Loucy (cell line): ENCODE measurements at regions not wholly inside any gene's neighbourhood (a gene's known extent, or its start where the extent isn't known, plus 50 kb on each side); places are given as distances from the start of the nearest gene placed in this dataset.

ENCODE experiments used
- H2AFZ ChIP-seq: fragments of 200-600 bp; sonication (generic); 2 replicates; pipeline ENCODE4 v1.6.0; 2016; ENCODE audit warnings: antibody characterized with exemption, mild to moderate bottlenecking, low read length, moderate library complexity
- H3F3A ChIP-seq: fragments of 200-600 bp; 2 replicates; pipeline ENCODE4 v1.6.0; 2016; ENCODE audit warnings: antibody characterized with exemption, low read depth, mild to moderate bottlenecking
- H3K27me3 ChIP-seq: fragments of 200-600 bp; sonication (generic); 2 replicates; pipeline ENCODE4 v1.6.1; 2014; ENCODE audit warnings: low read length, mild to moderate bottlenecking; ENCODE audit not compliant: insufficient read depth, poor library complexity, severe bottlenecking
- H3K36me3 ChIP-seq: fragments of 200-600 bp; sonication (generic); 2 replicates; pipeline ENCODE4 v1.6.1; 2016; ENCODE audit warnings: low read length; ENCODE audit not compliant: insufficient read depth
- H3K4me1 ChIP-seq: fragments of 200-600 bp; sonication (generic); 2 replicates; pipeline ENCODE4 v1.5.1; 2014; ENCODE audit warnings: low read length, mild to moderate bottlenecking; ENCODE audit not compliant: insufficient read depth, poor library complexity, severe bottlenecking
- H3K4me2 ChIP-seq: fragments of 200-600 bp; sonication (generic); 2 replicates; pipeline ENCODE4 v1.6.0; 2014; ENCODE audit warnings: antibody characterized with exemption, low read length, low read depth, mild to moderate bottlenecking; ENCODE audit not compliant: poor library complexity, severe bottlenecking
- H3K4me3 ChIP-seq: fragments of 200-600 bp; sonication (generic); 2 replicates; pipeline ENCODE4 v1.5.1; 2014; ENCODE audit warnings: low read length, mild to moderate bottlenecking, mixed read lengths; ENCODE audit not compliant: poor library complexity, severe bottlenecking
- H3K79me2 ChIP-seq: fragments of 200-600 bp; sonication (generic); 2 replicates; pipeline ENCODE4 v1.6.1; 2014; ENCODE audit warnings: low read length; ENCODE audit not compliant: insufficient read depth
- H3K9ac ChIP-seq: fragments of 200-600 bp; sonication (generic); 2 replicates; pipeline ENCODE4 v1.6.0; 2014; ENCODE audit warnings: mild to moderate bottlenecking, low read depth, low read length, moderate library complexity; ENCODE audit not compliant: poor library complexity, severe bottlenecking
- H3K9me2 ChIP-seq: fragments of 200-600 bp; sonication (generic); replicated peaks from 2 replicates; pipeline ENCODE4 v1.6.1; 2016; ENCODE audit warnings: low read depth, low read length, mixed read lengths
- H3K9me3 ChIP-seq: fragments of 200-600 bp; sonication (generic); 2 replicates; pipeline ENCODE4 v1.6.1; 2014; ENCODE audit warnings: mild to moderate bottlenecking, antibody characterized with exemption, low read length, low read depth; ENCODE audit not compliant: insufficient read depth
- H4K20me1 ChIP-seq: fragments of 200-600 bp; sonication (generic); 2 replicates; pipeline ENCODE4 v1.6.0; 2014; ENCODE audit warnings: antibody characterized with exemption, low read length, mild to moderate bottlenecking; ENCODE audit not compliant: insufficient read depth, poor library complexity, severe bottlenecking
- CTCF ChIP-seq: fragments of 200-600 bp; sonication (generic); conservative IDR thresholded peaks from 2 replicates; pipeline ENCODE4 v1.5.1; 2014; ENCODE audit warnings: mild to moderate bottlenecking, antibody characterized with exemption, low read length
- EZH2phosphoT487 ChIP-seq: fragments of 200-600 bp; IDR thresholded peaks from 2 replicates; pipeline ENCODE4 v1.6.1; 2018; ENCODE audit warnings: antibody characterized with exemption, mild to moderate bottlenecking, moderate library complexity, borderline replicate concordance

GRCh38 chr10:128576336-128576735 lies 450.1 kb upstream of the MKI67 start:
- no peak overlapping the region for H3K9ac ChIP-seq
- no peaks in the 10 kb centered on the region for H3K9me3 ChIP-seq
- H3K4me2 ChIP-seq: no peak overlapping the region
- no peaks in the 10 kb centered on the region for H3F3A ChIP-seq
- no peaks in the 10 kb centered on the region for H3K36me3 ChIP-seq
- TF ChIP-seq EZH2phosphoT487: no peak
- TF ChIP-seq CTCF: no peak
- H3K9me2 ChIP-seq: no peaks in the 10 kb centered on the region
- no peaks in the 10 kb centered on the region for H3K79me2 ChIP-seq
- H3K4me3 ChIP-seq: no peak overlapping the region
- H2AFZ ChIP-seq: no peak overlapping the region
- no peaks in the 10 kb centered on the region for H4K20me1 ChIP-seq
- no peaks in the 10 kb centered on the region for H3K4me1 ChIP-seq
- H3K27me3 ChIP-seq: no peaks in the 10 kb centered on the region

DNA sequence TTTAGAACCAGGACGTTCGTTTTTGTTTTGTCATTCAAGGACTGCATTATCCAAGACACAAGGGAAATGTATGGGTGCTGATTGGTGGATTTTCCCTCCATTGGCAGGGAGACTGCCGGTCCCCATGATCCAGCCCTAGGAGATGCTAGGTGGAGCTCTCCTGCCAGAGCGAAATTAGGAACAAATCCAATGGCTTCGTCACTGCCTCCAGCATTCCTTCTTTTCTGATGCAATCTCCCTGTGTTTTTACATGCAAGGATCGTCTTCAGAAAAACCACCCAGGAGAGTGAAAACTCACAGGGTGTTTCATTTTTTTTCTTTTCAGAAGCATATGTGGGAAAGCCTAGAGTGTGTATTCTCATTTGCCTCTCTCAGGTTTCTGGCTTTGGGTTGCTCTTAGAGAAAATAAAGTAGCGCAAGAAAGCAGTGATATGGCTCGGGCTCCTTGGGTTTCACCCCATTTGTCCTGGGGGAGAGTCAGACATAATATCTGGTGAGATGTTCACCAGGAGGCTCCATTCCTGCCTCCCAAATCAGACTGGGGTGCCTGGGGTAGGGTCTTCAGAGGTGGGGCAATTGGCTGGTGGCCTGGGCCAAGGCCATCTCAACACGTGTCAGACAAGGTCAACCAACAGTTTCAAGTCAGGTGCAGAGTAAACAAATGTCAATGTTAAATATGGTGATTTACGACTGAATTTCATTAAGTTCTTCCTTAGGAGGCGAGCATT lies 450.9 kb upstream of the MKI67 start:
- no peaks in the 10 kb centered on the region for H3K9me3 ChIP-seq
- no peaks in the 10 kb centered on the region for H3K4me1 ChIP-seq
- H3F3A ChIP-seq: no peaks in the 10 kb centered on the region
- no peak overlapping the region for H3K4me3 ChIP-seq
- no peaks in the 10 kb centered on the region for H3K36me3 ChIP-seq
- TF ChIP-seq EZH2phosphoT487 (no peak), CTCF (no peak)
- H3K9me2 ChIP-seq: no peaks in the 10 kb centered on the region
- no peak overlapping the region for H3K9ac ChIP-seq
- H4K20me1 ChIP-seq: no peaks in the 10 kb centered on the region
- H3K4me2 ChIP-seq: no peak overlapping the region
- no peak overlapping the region for H2AFZ ChIP-seq
- H3K27me3 ChIP-seq: no peaks in the 10 kb centered on the region
- no peaks in the 10 kb centered on the region for H3K79me2 ChIP-seq

DNA sequence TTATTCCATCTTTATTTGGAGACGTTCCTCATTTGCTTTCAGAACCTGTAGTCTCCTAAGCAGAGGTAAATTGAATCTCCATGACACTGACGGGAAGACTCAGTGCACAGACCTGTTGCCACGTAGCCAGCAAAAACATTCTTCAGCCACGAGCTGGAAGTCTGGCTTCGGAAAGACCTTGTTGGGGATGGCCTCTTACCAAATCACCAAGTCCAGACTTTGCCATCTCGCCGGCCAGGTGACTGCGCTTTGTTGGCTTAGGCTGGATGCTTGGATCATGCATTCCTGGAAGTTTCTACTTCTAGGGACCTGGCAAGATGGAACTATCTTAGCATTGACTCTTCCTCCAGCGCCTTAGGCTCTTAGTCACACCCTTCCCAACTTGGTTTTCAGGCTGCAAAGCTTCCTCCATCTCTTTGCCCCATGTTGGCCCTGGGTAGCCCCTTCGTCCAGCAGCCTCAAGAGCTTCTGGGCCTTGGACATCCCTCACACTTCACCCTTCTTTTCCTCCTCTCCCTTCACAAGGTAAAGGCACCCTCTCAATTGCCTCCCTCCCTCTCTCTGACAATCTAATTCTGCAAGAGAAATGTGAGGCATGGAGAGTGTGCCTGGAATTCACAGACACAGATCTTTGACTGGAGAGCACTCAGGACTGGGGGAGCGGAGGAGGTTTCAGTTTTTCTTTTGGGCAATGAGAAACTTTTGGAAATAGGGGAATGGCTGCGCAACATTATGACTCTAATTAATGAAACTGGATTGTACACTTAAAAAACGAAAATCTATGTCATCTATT lies 451.9 kb upstream of the MKI67 start:
- no peak overlapping the region for H2AFZ ChIP-seq
- no peaks in the 10 kb centered on the region for H3K79me2 ChIP-seq
- H3K9me3 ChIP-seq: no peaks in the 10 kb centered on the region
- H3K27me3 ChIP-seq: no peaks in the 10 kb centered on the region
- H3K9ac ChIP-seq: no peak overlapping the region
- H3K9me2 ChIP-seq: no peaks in the 10 kb centered on the region
- no peaks in the 10 kb centered on the region for H3K36me3 ChIP-seq
- no peak overlapping the region for H3K4me2 ChIP-seq
- no peak for TF ChIP-seq EZH2phosphoT487
- TF ChIP-seq CTCF: no peak
- no peaks in the 10 kb centered on the region for H3K4me1 ChIP-seq
- no peaks in the 10 kb centered on the region for H4K20me1 ChIP-seq
- H3F3A ChIP-seq: no peaks in the 10 kb centered on the region
- H3K4me3 ChIP-seq: no peak overlapping the region
